Mesendoderm (in vitro differentiated cells): ENCODE measurements at regions not wholly inside any gene's neighbourhood (a gene's known extent, or its start where the extent isn't known, plus 50 kb on each side); places are given as distances from the start of the nearest gene placed in this dataset.

ENCODE experiments used
- DNase-seq: peaks from one replicate; pipeline ENCODE4 v3.0.0; 2013
- H2AK5ac ChIP-seq: 2 replicates; pipeline ENCODE4 v1.6.1; 2013; ENCODE audit warnings: low read length, inconsistent platforms
- H2BK120ac ChIP-seq: 2 replicates; pipeline ENCODE4 v1.6.1; 2013; ENCODE audit warnings: low read depth, mild to moderate bottlenecking, low read length, moderate library complexity, mixed read lengths
- H2BK15ac ChIP-seq: replicated peaks from 2 replicates; pipeline ENCODE4 v1.6.1; 2013; ENCODE audit warnings: low read depth, mild to moderate bottlenecking, moderate library complexity
- H2BK5ac ChIP-seq: 2 replicates; pipeline ENCODE4 v1.6.1; 2013; ENCODE audit warnings: low read length, inconsistent platforms
- H3K18ac ChIP-seq: 2 replicates; pipeline ENCODE4 v1.6.1; 2013; ENCODE audit warnings: mild to moderate bottlenecking, low read length, mixed read lengths
- H3K23ac ChIP-seq: one replicate; pipeline ENCODE4 v1.6.1; 2013; ENCODE audit warnings: low read length
- H3K27ac ChIP-seq: 2 replicates; pipeline ENCODE4 v1.5.1; 2013; ENCODE audit warnings: low read depth, mild to moderate bottlenecking, inconsistent platforms, low read length, moderate library complexity
- H3K27me3 ChIP-seq: 2 replicates; pipeline ENCODE4 v1.6.1; 2013; ENCODE audit warnings: low read length, control low read depth, mild to moderate bottlenecking, inconsistent platforms; ENCODE audit not compliant: insufficient read depth, poor library complexity
- H3K36me3 ChIP-seq: 2 replicates; pipeline ENCODE4 v1.6.1; 2013; ENCODE audit warnings: low read length, inconsistent platforms; ENCODE audit not compliant: control insufficient read depth, insufficient read depth
- H3K4ac ChIP-seq: one replicate; pipeline ENCODE4 v1.6.1; 2013; ENCODE audit warnings: low read depth, mild to moderate bottlenecking, low read length, moderate library complexity
- H3K4me1 ChIP-seq: 2 replicates; pipeline ENCODE4 v1.6.1; 2013; ENCODE audit warnings: low read depth, low read length, inconsistent platforms; ENCODE audit not compliant: control insufficient read depth
- H3K4me2 ChIP-seq: 2 replicates; pipeline ENCODE4 v1.6.1; 2013; ENCODE audit warnings: low read length
- H3K4me3 ChIP-seq: 2 replicates; pipeline ENCODE4 v1.5.1; 2013; ENCODE audit warnings: mild to moderate bottlenecking, low read length
- H3K56ac ChIP-seq: one replicate; pipeline ENCODE4 v1.6.1; 2013; ENCODE audit warnings: low read length
- H3K79me1 ChIP-seq: 2 replicates; pipeline ENCODE4 v1.6.1; 2013; ENCODE audit warnings: low read length, inconsistent platforms
- H3K79me2 ChIP-seq: 2 replicates; pipeline ENCODE4 v1.6.1; 2013; ENCODE audit warnings: mild to moderate bottlenecking, low read length; ENCODE audit not compliant: control insufficient read depth, insufficient read depth
- H3K9ac ChIP-seq: 2 replicates; pipeline ENCODE4 v1.6.1; 2013; ENCODE audit warnings: low read length, inconsistent platforms
- H4K5ac ChIP-seq: one replicate; pipeline ENCODE4 v1.6.1; 2013; ENCODE audit warnings: low read length
- H4K8ac ChIP-seq: one replicate; pipeline ENCODE4 v1.6.1; 2013; ENCODE audit warnings: low read depth, mild to moderate bottlenecking, control low read depth, low read length, moderate library complexity
- WGBS: extraction: QIAGEN DNeasy Blood & Tissue Kit; methylation state at CpG from one replicate; pipeline ENCODE4 v1.1.7; 2013; ENCODE audit warnings: low lambda C conversion rate, missing lambda C conversion rate; ENCODE audit not compliant: insufficient coverage; ENCODE audit errors: extremely low coverage; 5-methylcytosine and 5-hydroxymethylcytosine counted together

DNA sequence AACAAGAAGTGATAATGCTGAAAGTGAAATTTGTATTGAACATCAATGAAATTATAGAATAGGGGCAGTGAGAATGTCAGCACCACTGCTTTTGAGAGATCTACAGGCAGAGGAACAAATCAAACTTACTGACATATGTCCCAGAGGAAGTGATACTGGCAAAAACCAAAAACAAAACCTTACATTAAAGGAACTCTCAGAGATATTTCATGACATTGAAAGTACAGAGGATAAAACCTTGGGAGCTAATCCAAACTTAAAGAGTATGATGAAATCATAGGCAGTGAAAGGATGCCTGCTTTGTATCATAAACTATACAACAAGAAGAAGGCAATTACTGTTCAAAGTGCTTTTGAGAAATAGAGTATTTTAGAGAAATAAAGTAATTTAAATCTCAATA lies 90.4 kb upstream of the SV2C start:
- no peak overlapping the region for H3K4ac ChIP-seq
- H3K56ac ChIP-seq: no peak overlapping the region
- no peak overlapping the region for H4K8ac ChIP-seq
- H2BK15ac ChIP-seq: no peak overlapping the region
- H4K5ac ChIP-seq: no peak overlapping the region
- no peak for DNase-seq
- H3K23ac ChIP-seq: no peak overlapping the region
- H3K27me3 ChIP-seq: no peaks in the 10 kb centered on the region
- H3K18ac ChIP-seq: no peak overlapping the region
- H2AK5ac ChIP-seq: no peak overlapping the region
- no peak overlapping the region for H3K27ac ChIP-seq
- H2BK5ac ChIP-seq: no peak overlapping the region
- no peak overlapping the region for H2BK120ac ChIP-seq
- no peak overlapping the region for H3K4me2 ChIP-seq
- H3K79me2 ChIP-seq: no peaks in the 10 kb centered on the region
- no peak overlapping the region for H3K4me3 ChIP-seq
- H3K36me3 ChIP-seq: no peaks in the 10 kb centered on the region
- H3K9ac ChIP-seq: no peak overlapping the region
- H3K79me1 ChIP-seq: no peaks in the 10 kb centered on the region
- no peaks in the 10 kb centered on the region for H3K4me1 ChIP-seq

DNA sequence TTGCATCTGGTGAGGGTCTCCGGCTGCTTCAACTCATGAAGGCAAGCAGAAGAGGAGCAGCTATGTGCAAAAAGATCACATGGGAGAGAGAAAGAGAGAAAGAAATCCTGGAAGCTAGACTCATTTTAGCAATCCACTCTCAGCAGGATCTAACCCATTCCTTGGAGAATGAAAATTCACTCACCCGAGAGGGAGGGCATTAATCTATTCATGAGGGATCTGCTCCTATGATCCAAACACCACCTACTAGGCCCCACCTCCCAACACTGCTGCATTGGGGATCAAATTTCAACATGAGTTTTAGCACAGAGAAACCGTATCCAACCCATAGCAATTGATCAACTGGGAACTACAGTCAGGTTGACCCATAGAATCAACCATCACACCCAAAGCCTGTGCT lies 98.1 kb upstream of the SV2C start:
- Histone ChIP-seq H3K27ac (no peak overlapping the region), H3K36me3 (no peaks in the 10 kb centered on the region), H3K9ac (no peak overlapping the region), H2BK120ac (no peak overlapping the region), H3K4me2 (no peak overlapping the region), H3K23ac (no peak overlapping the region), H4K5ac (no peak overlapping the region), H3K27me3 (no peaks in the 10 kb centered on the region), H2AK5ac (no peak overlapping the region), H4K8ac (no peak overlapping the region), H2BK5ac (no peak overlapping the region), H3K4me1 (peaks cover 2% of the 10 kb centered on the region), H3K79me2 (no peaks in the 10 kb centered on the region), H2BK15ac (no peak overlapping the region), H3K4me3 (no peak overlapping the region), H3K4ac (no peak overlapping the region), H3K79me1 (no peaks in the 10 kb centered on the region), H3K18ac (no peak overlapping the region), H3K56ac (no peak overlapping the region)
- no peak for DNase-seq
- WGBS: no CpG with 5 or more reads among the region's 3 CpGs

DNA sequence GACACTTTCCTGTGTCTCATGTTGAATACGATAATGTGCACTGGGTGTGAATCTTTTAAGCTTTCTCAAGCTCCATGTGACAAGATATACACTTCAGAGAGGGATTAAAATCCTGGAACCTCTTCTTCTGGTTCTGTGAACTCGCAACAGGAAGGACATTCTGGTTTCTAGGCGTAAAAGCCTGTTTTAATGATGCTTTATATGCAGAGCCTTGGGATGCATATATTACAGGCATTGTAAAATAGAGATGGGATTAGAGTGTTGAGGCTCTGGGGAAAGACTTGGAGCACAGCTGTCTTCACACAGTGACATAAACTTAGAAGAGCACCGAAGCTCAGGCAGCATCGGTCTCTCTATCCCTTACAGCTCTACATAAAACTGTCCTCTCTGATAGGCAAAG lies 107.7 kb upstream of the SV2C start:
- no CpG with 5 or more reads among the region's 5 CpGs for WGBS
- H3K9ac ChIP-seq: no peak overlapping the region
- H3K4ac ChIP-seq: no peak overlapping the region
- H3K36me3 ChIP-seq: no peaks in the 10 kb centered on the region
- H2BK120ac ChIP-seq: no peak overlapping the region
- no peak overlapping the region for H4K8ac ChIP-seq
- no peak overlapping the region for H3K4me2 ChIP-seq
- H3K79me2 ChIP-seq: no peaks in the 10 kb centered on the region
- no peaks in the 10 kb centered on the region for H3K4me1 ChIP-seq
- no peak for DNase-seq
- no peak overlapping the region for H4K5ac ChIP-seq
- H3K4me3 ChIP-seq: no peak overlapping the region
- no peak overlapping the region for H2BK5ac ChIP-seq
- H3K56ac ChIP-seq: no peak overlapping the region
- no peak overlapping the region for H2BK15ac ChIP-seq
- no peaks in the 10 kb centered on the region for H3K27me3 ChIP-seq
- no peak overlapping the region for H3K18ac ChIP-seq
- H2AK5ac ChIP-seq: no peak overlapping the region
- H3K23ac ChIP-seq: no peak overlapping the region
- no peaks in the 10 kb centered on the region for H3K79me1 ChIP-seq
- H3K27ac ChIP-seq: no peak overlapping the region

DNA sequence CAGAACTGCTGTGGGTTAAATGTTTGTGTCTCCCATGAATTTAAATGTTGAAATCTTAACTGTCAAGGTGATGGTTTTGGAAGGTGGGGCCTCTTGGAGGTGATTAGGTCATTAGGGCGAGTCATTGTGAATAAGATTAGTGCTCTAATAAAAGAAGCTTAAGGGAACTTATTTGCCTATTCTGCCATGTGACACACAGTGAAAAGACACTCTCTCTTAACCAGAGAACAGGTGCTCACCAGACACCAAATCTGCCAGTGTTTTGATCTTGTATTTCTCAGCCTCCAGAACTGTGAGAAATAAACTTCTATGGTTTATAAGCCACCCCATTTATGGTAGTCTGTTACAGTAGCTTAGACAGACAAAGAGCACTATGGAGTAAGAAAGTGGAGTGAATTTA lies 117.9 kb upstream of the SV2C start:
- DNase-seq: no peak
- Histone ChIP-seq H3K9ac (no peak overlapping the region), H2BK120ac (no peak overlapping the region), H3K27me3 (no peaks in the 10 kb centered on the region), H2BK5ac (no peak overlapping the region), H3K4me2 (no peak overlapping the region), H3K4ac (no peak overlapping the region), H3K36me3 (no peaks in the 10 kb centered on the region), H2BK15ac (no peak overlapping the region), H4K5ac (no peak overlapping the region), H3K56ac (no peak overlapping the region), H3K27ac (no peak overlapping the region), H3K18ac (no peak overlapping the region), H3K4me3 (no peak overlapping the region), H3K23ac (no peak overlapping the region), H3K79me1 (no peaks in the 10 kb centered on the region), H4K8ac (no peak overlapping the region), H3K4me1 (no peaks in the 10 kb centered on the region), H2AK5ac (no peak overlapping the region), H3K79me2 (no peaks in the 10 kb centered on the region)
- no CpG with 5 or more reads among the region's 1 CpG for WGBS

DNA sequence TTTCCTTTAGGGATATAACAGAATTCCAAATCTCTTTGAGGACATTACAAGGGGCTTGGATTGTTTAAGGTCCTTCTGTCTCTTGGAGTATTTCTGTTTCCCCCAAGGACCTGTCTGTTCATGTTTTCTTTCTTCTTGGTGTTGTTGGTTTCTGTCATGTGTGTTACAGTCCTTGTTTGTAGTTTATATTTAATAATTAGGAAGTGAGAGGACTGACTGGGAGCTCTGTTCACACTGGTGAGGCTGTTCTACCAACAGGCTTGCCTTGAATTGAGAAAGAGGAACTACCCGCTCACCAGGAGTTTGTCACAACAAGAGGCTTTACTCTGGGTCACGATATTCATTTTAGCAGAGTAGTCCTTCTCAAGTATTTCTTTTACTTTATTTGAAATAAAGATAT lies 119.2 kb upstream of the SV2C start:
- WGBS: no CpG with 5 or more reads among the region's 2 CpGs

DNA sequence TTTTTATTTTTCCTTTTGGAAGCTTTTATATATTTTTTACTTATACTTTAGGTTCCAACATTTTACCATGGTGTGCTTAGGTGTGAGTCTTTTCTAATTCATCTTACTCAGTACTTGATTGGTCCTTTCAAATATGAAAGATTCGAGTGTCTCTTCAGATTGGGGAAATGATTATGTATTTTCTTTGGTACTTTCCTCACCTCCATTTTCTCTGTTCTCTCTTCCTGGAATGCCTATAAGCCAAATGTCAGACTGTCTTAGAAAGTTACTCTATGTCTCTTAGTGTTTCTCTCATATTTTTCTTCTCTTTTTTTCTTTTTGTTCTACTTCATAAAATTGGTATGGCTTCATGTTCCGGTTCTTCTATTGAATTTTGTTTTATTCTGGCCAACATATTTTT lies 119.6 kb upstream of the SV2C start:
- H3K9ac ChIP-seq: no peak overlapping the region

More for the DNA sequence above, 119.2 kb upstream of the SV2C start:
- Histone ChIP-seq H3K56ac (no peak overlapping the region), H3K4me1 (no peaks in the 10 kb centered on the region), H3K79me2 (no peaks in the 10 kb centered on the region), H2BK5ac (no peak overlapping the region), H2AK5ac (no peak overlapping the region), H4K5ac (no peak overlapping the region), H3K9ac (no peak overlapping the region), H3K18ac (no peak overlapping the region), H2BK15ac (no peak overlapping the region), H2BK120ac (no peak overlapping the region), H3K4me2 (no peak overlapping the region), H3K4ac (no peak overlapping the region), H3K36me3 (no peaks in the 10 kb centered on the region), H3K23ac (no peak overlapping the region), H3K4me3 (no peak overlapping the region), H4K8ac (no peak overlapping the region), H3K27ac (no peak overlapping the region), H3K79me1 (no peaks in the 10 kb centered on the region), H3K27me3 (no peaks in the 10 kb centered on the region)
- DNase-seq: no peak

More for the DNA sequence above, 119.6 kb upstream of the SV2C start:
- Histone ChIP-seq H2BK15ac (no peak overlapping the region), H3K23ac (no peak overlapping the region), H3K36me3 (no peaks in the 10 kb centered on the region), H3K79me1 (no peaks in the 10 kb centered on the region), H3K18ac (no peak overlapping the region), H4K5ac (no peak overlapping the region), H2AK5ac (no peak overlapping the region), H3K27ac (no peak overlapping the region), H4K8ac (no peak overlapping the region), H2BK5ac (no peak overlapping the region), H3K4me2 (no peak overlapping the region), H3K4ac (no peak overlapping the region), H3K4me1 (no peaks in the 10 kb centered on the region), H2BK120ac (no peak overlapping the region), H3K4me3 (no peak overlapping the region), H3K56ac (no peak overlapping the region), H3K27me3 (no peaks in the 10 kb centered on the region), H3K79me2 (no peaks in the 10 kb centered on the region)
- WGBS: no CpG with 5 or more reads among the region's 2 CpGs
- DNase-seq: no peak
